NT2/D1 (cell line): ENCODE measurements at regions not wholly inside any gene's neighbourhood (a gene's known extent, or its start where the extent isn't known, plus 50 kb on each side); places are given as distances from the start of the nearest gene placed in this dataset.

Experiments used
- YY1 ChIP-seq: IDR thresholded peaks from 2 replicates; pipeline ENCODE4 v1.6.1; 2011; ENCODE audit not compliant: insufficient read length, insufficient read depth
- ZNF274 ChIP-seq: IDR thresholded peaks from 2 replicates; pipeline ENCODE4 v1.6.1; 2011; ENCODE audit warnings: mild to moderate bottlenecking, low read depth, low read length

GRCh38 chr1:194503209-194503608 lies 1316.8 kb upstream of the B3GALT2 start:
- TF ChIP-seq YY1 = no peak
- TF ChIP-seq ZNF274 = no peak
